SIG-M5 treated with dmso at 0.1 percent for 504 hours (cell line): ENCODE measurements at regions not wholly inside any gene's neighbourhood (a gene's known extent, or its start where the extent isn't known, plus 50 kb on each side); places are given as distances from the start of the nearest gene placed in this dataset.
"Not testable (repeated sequence)": the region's sequence is repeated elsewhere in the genome, so short reads cannot be mapped to it uniquely, and the experiment has no call there.

Source experiments
- DNase-seq: peaks from one replicate; lab custom pipeline; 2025; ENCODE audit not compliant: unreplicated experiment; lab: John Stamatoyannopoulos, UW

- no peak for DNase-seq
Observed at GRCh38 chr4:77438549-77438948, 167.1 kb upstream of the CXCL13 start.

GRCh38 chr4:77443941-77444340, 161.7 kb upstream of the CXCL13 start:
- no peak for DNase-seq

GRCh38 chr4:77445823-77446222, 159.8 kb upstream of the CXCL13 start:
- DNase-seq = no peak

GRCh38 chr4:77446601-77447000, 159.0 kb upstream of the CXCL13 start:
- DNase-seq = no peak

- no peak for DNase-seq
Observed at GRCh38 chr4:77449171-77449570, 156.4 kb upstream of the CXCL13 start.

GRCh38 chr4:77450006-77450405, 155.6 kb upstream of the CXCL13 start:
- DNase-seq = no peak

GRCh38 chr4:77451530-77451929, 154.1 kb upstream of the CXCL13 start:
- DNase-seq = no peak

GRCh38 chr4:77452117-77452516, 153.5 kb upstream of the CXCL13 start:
- not testable (repeated sequence) for DNase-seq

GRCh38 chr4:77453911-77454310, 151.7 kb upstream of the CXCL13 start:
- no peak for DNase-seq

GRCh38 chr4:77454858-77455257, 150.8 kb upstream of the CXCL13 start:
- no peak for DNase-seq

- not testable (repeated sequence) for DNase-seq
Observed at GRCh38 chr4:77464100-77464499, 141.5 kb upstream of the CXCL13 start.

- no peak for DNase-seq
Observed at GRCh38 chr4:77465271-77465670, 140.3 kb upstream of the CXCL13 start.

GRCh38 chr4:77466430-77466829, 139.2 kb upstream of the CXCL13 start:
- DNase-seq = no peak

- peak; percentile 4 for DNase-seq
Observed at GRCh38 chr4:77471821-77472495, 133.7 kb upstream of the CXCL13 start.

GRCh38 chr4:77473509-77473908, 132.1 kb upstream of the CXCL13 start:
- DNase-seq = peak; percentile 14

- no peak for DNase-seq
Observed at GRCh38 chr4:77481856-77482255, 123.8 kb upstream of the CXCL13 start.

GRCh38 chr4:77488882-77489281, 116.7 kb upstream of the CXCL13 start:
- DNase-seq = no peak

- DNase-seq = peak; percentile 2
Observed at GRCh38 chr4:77493120-77493752, 112.4 kb upstream of the CXCL13 start.

- DNase-seq = no peak
Observed at GRCh38 chr4:77493829-77494551, 111.6 kb upstream of the CXCL13 start.

- DNase-seq = no peak
Observed at GRCh38 chr4:77496457-77496856, 109.2 kb upstream of the CXCL13 start.

GRCh38 chr4:77500801-77501200, 104.8 kb upstream of the CXCL13 start:
- DNase-seq = no peak

- DNase-seq = no peak
Observed at GRCh38 chr4:77501240-77501639, 104.4 kb upstream of the CXCL13 start.
